IPS-18c (cell line): ENCODE measurements at regions not wholly inside any gene's neighbourhood (a gene's known extent, or its start where the extent isn't known, plus 50 kb on each side); places are given as distances from the start of the nearest gene placed in this dataset.

Experiments
- H3K4me3 ChIP-seq: 2 replicates; pipeline ENCODE4 v1.7.0; 2013; ENCODE audit warnings: low read depth, mild to moderate bottlenecking, low read length, moderate library complexity; ENCODE audit not compliant: insufficient read depth
- H3K9me3 ChIP-seq: one replicate; pipeline ENCODE4 v1.6.1; 2013; ENCODE audit warnings: mild to moderate bottlenecking, low read length, moderate library complexity; ENCODE audit not compliant: control insufficient read depth, insufficient read depth

GRCh38 chr7:51501620-51502019, 185.0 kb upstream of the COBL start:
- no peak overlapping the region for H3K4me3 ChIP-seq
- no peaks in the 10 kb centered on the region for H3K9me3 ChIP-seq

- Histone ChIP-seq H3K4me3 (no peak overlapping the region), H3K9me3 (no peaks in the 10 kb centered on the region)
Observed at GRCh38 chr7:51482976-51483375, 166.4 kb upstream of the COBL start.

- H3K9me3 ChIP-seq: no peaks in the 10 kb centered on the region
- no peak overlapping the region for H3K4me3 ChIP-seq
Observed at GRCh38 chr7:51481421-51481820, 164.8 kb upstream of the COBL start.

- Histone ChIP-seq H3K9me3 (no peaks in the 10 kb centered on the region), H3K4me3 (no peak overlapping the region)
Observed at GRCh38 chr7:51477819-51478218, 161.2 kb upstream of the COBL start.

- Histone ChIP-seq H3K4me3 (no peak overlapping the region), H3K9me3 (no peaks in the 10 kb centered on the region)
Observed at GRCh38 chr7:51477323-51477722, 160.7 kb upstream of the COBL start.

GRCh38 chr7:51476026-51476425, 159.4 kb upstream of the COBL start:
- Histone ChIP-seq H3K9me3 (no peaks in the 10 kb centered on the region), H3K4me3 (no peak overlapping the region)

GRCh38 chr7:51472873-51473272, 156.3 kb upstream of the COBL start:
- no peaks in the 10 kb centered on the region for H3K9me3 ChIP-seq
- no peak overlapping the region for H3K4me3 ChIP-seq

- no peaks in the 10 kb centered on the region for H3K9me3 ChIP-seq
- H3K4me3 ChIP-seq: peak overlapping the region; percentile 39; the same call in 1 of the 2 replicates
Observed at GRCh38 chr7:51471981-51472296, 155.3 kb upstream of the COBL start.

GRCh38 chr7:51471210-51471980, 154.8 kb upstream of the COBL start:
- H3K4me3 ChIP-seq: peak overlapping the region; percentile 39; the same call in 1 of the 2 replicates

GRCh38 chr7:51467384-51468017, 150.9 kb upstream of the COBL start:
- no peaks in the 10 kb centered on the region for H3K9me3 ChIP-seq
- H3K4me3 ChIP-seq: no peak overlapping the region

More at GRCh38 chr7:51471210-51471980, 154.8 kb upstream of the COBL start:
- H3K9me3 ChIP-seq: no peaks in the 10 kb centered on the region

- Histone ChIP-seq H3K9me3 (no peaks in the 10 kb centered on the region), H3K4me3 (no peak overlapping the region)
Observed at GRCh38 chr7:51459809-51460208, 143.2 kb upstream of the COBL start.

- Histone ChIP-seq H3K9me3 (no peaks in the 10 kb centered on the region), H3K4me3 (no peak overlapping the region)
Observed at GRCh38 chr7:51458693-51459092, 142.1 kb upstream of the COBL start.

- H3K4me3 ChIP-seq: no peak overlapping the region
Observed at GRCh38 chr7:51457079-51457478, 140.5 kb upstream of the COBL start.

GRCh38 chr7:51456431-51457060, 139.9 kb upstream of the COBL start:
- no peak overlapping the region for H3K4me3 ChIP-seq
- no peaks in the 10 kb centered on the region for H3K9me3 ChIP-seq

More at GRCh38 chr7:51457079-51457478, 140.5 kb upstream of the COBL start:
- H3K9me3 ChIP-seq: no peaks in the 10 kb centered on the region

GRCh38 chr7:51455948-51456347, 139.3 kb upstream of the COBL start:
- Histone ChIP-seq H3K4me3 (no peak overlapping the region), H3K9me3 (no peaks in the 10 kb centered on the region)

- no peaks in the 10 kb centered on the region for H3K9me3 ChIP-seq
Observed at GRCh38 chr7:51455513-51455912, 138.9 kb upstream of the COBL start.

GRCh38 chr7:51455086-51455485, 138.5 kb upstream of the COBL start:
- no peak overlapping the region for H3K4me3 ChIP-seq
- H3K9me3 ChIP-seq: no peaks in the 10 kb centered on the region

More at GRCh38 chr7:51455513-51455912, 138.9 kb upstream of the COBL start:
- H3K4me3 ChIP-seq: no peak overlapping the region

- no peaks in the 10 kb centered on the region for H3K9me3 ChIP-seq
Observed at GRCh38 chr7:51452694-51453093, 136.1 kb upstream of the COBL start.

More at GRCh38 chr7:51452694-51453093, 136.1 kb upstream of the COBL start:
- no peak overlapping the region for H3K4me3 ChIP-seq
